Transverse colon (tissue), 4 donors: ENCODE measurements at regions not wholly inside any gene's neighbourhood (a gene's known extent, or its start where the extent isn't known, plus 50 kb on each side); places are given as distances from the start of the nearest gene placed in this dataset.

Source experiments
- EP300 ChIP-seq: sonication (generic); formaldehyde crosslinking; IDR thresholded peaks from one replicate; pipeline ENCODE4 v1.6.1; 2017; ENCODE audit warnings: antibody characterized with exemption, low read depth
- POLR2A ChIP-seq: fragments of 450-650 bp; IDR thresholded peaks from one replicate; pipeline ENCODE4 v1.6.1; 2016; ENCODE audit warnings: antibody characterized with exemption, mild to moderate bottlenecking, moderate library complexity
- POLR2AphosphoS5 ChIP-seq, 3 donors: sonication (generic); formaldehyde crosslinking; IDR thresholded peaks; one replicate each; pipeline ENCODE4 v1.6.1; 2016; ENCODE audit warnings: antibody characterized with exemption in 3 of 3
- TF ChIP-seq, protein P1 (sequence below), 5 experiments: fragments of 200-600 bp in 3 of 5; fragments of 450-650 bp in 2 of 5; sonication (generic) in 3 of 5; IDR thresholded peaks; 1 replicate in 2 of 5; 2 replicates in 3 of 5; pipeline ENCODE4 v1.5.1; 2016 to 2017; ENCODE audit warnings: antibody characterized with exemption in 5 of 5, inconsistent platforms in 3 of 5, mild to moderate bottlenecking in 2 of 5, moderate library complexity in 1 of 5

DNA sequence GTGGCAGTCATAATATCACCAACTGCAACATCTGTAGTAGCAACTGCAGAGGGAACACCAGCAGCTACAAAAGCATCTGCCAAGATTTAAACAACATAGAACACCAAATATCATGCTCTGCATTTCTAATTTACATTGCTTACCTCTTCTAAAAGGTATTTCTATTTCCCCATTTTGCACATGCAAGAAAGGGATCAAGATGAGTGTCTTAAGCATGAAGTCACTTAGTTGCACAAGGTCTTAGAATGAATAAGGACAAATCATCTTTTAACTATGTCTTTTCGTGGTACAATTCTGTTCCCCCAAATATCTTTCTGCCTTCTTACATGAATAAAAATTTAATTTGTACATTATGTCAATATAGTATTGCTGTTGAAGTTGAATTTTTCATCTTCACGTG, 1746.4 kb downstream of the EFNA5 start:
- TF ChIP-seq POLR2A (no peak), POLR2AphosphoS5 (IDR thresholded peaks at IDR 0.05) (no peak), EP300 (no peak)
- TF ChIP-seq, protein P1, sequence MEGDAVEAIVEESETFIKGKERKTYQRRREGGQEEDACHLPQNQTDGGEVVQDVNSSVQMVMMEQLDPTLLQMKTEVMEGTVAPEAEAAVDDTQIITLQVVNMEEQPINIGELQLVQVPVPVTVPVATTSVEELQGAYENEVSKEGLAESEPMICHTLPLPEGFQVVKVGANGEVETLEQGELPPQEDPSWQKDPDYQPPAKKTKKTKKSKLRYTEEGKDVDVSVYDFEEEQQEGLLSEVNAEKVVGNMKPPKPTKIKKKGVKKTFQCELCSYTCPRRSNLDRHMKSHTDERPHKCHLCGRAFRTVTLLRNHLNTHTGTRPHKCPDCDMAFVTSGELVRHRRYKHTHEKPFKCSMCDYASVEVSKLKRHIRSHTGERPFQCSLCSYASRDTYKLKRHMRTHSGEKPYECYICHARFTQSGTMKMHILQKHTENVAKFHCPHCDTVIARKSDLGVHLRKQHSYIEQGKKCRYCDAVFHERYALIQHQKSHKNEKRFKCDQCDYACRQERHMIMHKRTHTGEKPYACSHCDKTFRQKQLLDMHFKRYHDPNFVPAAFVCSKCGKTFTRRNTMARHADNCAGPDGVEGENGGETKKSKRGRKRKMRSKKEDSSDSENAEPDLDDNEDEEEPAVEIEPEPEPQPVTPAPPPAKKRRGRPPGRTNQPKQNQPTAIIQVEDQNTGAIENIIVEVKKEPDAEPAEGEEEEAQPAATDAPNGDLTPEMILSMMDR (IDR thresholded peaks at IDR 0.05) = no peak
